MCF 10A (cell line): ENCODE measurements at regions not wholly inside any gene's neighbourhood (a gene's known extent, or its start where the extent isn't known, plus 50 kb on each side); places are given as distances from the start of the nearest gene placed in this dataset.
A peak's percentile ranks its signal among the peaks of the same experiment; 100 is the strongest.

Experiments used
- BruUV-seq: library from RNA; stranded (reverse); fragments of 400-500 nt; replicated peaks from 2 replicates; lab custom pipeline; 2021; lab: Mats Ljungman, UMichigan
- CTCF ChIA-PET: fragments of 300-600 bp; sonication (Branson Sonifier 250); formaldehyde crosslinking; extraction: SDS; loops from one replicate; lab custom pipeline; 2021; ENCODE audit warnings: antibody characterized with exemption, inconsistent platforms; lab: Yijun Ruan, JAX
- POLR2A ChIA-PET: fragments of 300-600, 350-650 bp; sonication (Branson Sonifier 250); formaldehyde crosslinking; extraction: SDS; loops from one replicate; lab custom pipeline; 2020; ENCODE audit warnings: antibody characterized with exemption, inconsistent platforms; lab: Yijun Ruan, JAX
- DNase-seq: peaks from one replicate; pipeline ENCODE4 v3.0.0-alpha.2; 2018; ENCODE audit not compliant: unreplicated experiment
- H3K27ac Mint-ChIP-seq: one replicate; pipeline ENCODE4 v1.8.0; 2022; ENCODE audit warnings: mild to moderate bottlenecking, low read depth, mixed read lengths; ENCODE audit not compliant: unreplicated experiment
- H3K27me3 Mint-ChIP-seq: one replicate; pipeline ENCODE4 v1.8.0; 2022; ENCODE audit warnings: mixed read lengths; ENCODE audit not compliant: insufficient read depth, unreplicated experiment
- H3K36me3 Mint-ChIP-seq: one replicate; pipeline ENCODE4 v1.8.0; 2022; ENCODE audit warnings: mild to moderate bottlenecking, moderate library complexity, mixed read lengths; ENCODE audit not compliant: insufficient read depth, unreplicated experiment
- H3K4me1 Mint-ChIP-seq: one replicate; pipeline ENCODE4 v1.8.0; 2022; ENCODE audit warnings: mixed read lengths; ENCODE audit not compliant: insufficient read depth, unreplicated experiment
- H3K4me3 Mint-ChIP-seq: one replicate; pipeline ENCODE4 v1.8.0; 2022; ENCODE audit warnings: mild to moderate bottlenecking, moderate library complexity, mixed read lengths; ENCODE audit not compliant: unreplicated experiment
- H3K9me3 Mint-ChIP-seq: one replicate; pipeline ENCODE4 v1.8.0; 2022; ENCODE audit warnings: mixed read lengths; ENCODE audit not compliant: unreplicated experiment
- intact Hi-C: fragments of 100-400 bp; cut with micrococcal nuclease; formaldehyde crosslinking; loops from 2 replicates; pipeline ENCODE4 v1.14.1; 2022
- TF ChIP-seq, protein P1 (sequence below): fragments of 200-600 bp; IDR thresholded peaks from one replicate; pipeline ENCODE4 v1.8.0; 2022; ENCODE audit warnings: antibody characterized with exemption, mild to moderate bottlenecking; ENCODE audit not compliant: unreplicated experiment

DNA sequence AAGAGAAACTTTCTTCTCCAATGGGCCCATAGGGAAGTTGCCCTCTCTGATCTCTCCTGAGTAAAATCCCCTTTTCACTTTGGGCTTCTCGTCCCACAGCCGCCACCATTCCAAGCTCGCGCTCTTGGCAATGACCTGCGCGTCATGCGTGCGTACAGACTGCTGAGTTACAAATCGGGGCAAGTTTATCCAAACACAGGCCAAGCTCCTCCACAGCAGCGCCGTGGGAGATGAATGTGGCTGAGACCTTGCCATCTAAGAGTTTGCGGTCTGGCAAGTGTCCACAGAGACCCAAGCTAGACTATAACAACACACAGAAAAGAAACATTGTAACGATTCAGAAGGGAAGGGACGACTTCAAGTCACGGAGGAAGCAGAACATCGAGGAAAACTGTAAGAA is 116.3 kb upstream of the SOD1 start:
- CTCF ChIA-PET = interaction anchor here (0.7 kb wide), 1 partner anchor 390 kb away, joined by 3 read pairs; no protein-coding TSS in a partner anchor

DNA sequence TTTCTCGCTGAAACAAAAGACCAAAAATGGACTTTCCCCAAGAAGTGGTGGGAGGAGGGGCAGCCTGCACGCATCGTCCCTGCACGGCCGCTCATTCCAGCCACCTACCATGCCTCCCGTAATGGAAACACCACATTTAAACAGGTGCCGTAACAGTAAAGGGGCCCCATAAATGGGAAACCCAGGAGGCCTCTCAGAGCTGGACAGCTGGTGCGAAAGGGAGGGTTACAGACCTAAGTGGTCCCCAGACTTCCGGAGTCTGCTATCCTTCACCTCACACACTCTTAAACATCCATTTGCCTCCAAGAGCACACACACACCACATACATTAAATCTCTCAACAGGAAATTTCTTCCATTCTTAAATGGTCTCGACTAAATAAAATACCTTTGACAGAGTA is 120.7 kb upstream of the SOD1 start:
- no peak for DNase-seq
- CTCF ChIA-PET = interaction anchor here (1.5 kb wide), 1 partner anchor 20 kb away, joined by 3 read pairs; no protein-coding TSS in a partner anchor
- Mint-ChIP-seq H3K4me1 (peaks cover 9% of the 10 kb centered on the region), H3K36me3 (no peaks in the 10 kb centered on the region), H3K27me3 (no peaks in the 10 kb centered on the region), H3K4me3 (no peak overlapping the region), H3K9me3 (no peaks in the 10 kb centered on the region), H3K27ac (no peak overlapping the region)
- POLR2A ChIA-PET = no interaction called here
- no TSS peak for BruUV-seq
- intact Hi-C loops = no loop called here
- TF ChIP-seq, protein P1, sequence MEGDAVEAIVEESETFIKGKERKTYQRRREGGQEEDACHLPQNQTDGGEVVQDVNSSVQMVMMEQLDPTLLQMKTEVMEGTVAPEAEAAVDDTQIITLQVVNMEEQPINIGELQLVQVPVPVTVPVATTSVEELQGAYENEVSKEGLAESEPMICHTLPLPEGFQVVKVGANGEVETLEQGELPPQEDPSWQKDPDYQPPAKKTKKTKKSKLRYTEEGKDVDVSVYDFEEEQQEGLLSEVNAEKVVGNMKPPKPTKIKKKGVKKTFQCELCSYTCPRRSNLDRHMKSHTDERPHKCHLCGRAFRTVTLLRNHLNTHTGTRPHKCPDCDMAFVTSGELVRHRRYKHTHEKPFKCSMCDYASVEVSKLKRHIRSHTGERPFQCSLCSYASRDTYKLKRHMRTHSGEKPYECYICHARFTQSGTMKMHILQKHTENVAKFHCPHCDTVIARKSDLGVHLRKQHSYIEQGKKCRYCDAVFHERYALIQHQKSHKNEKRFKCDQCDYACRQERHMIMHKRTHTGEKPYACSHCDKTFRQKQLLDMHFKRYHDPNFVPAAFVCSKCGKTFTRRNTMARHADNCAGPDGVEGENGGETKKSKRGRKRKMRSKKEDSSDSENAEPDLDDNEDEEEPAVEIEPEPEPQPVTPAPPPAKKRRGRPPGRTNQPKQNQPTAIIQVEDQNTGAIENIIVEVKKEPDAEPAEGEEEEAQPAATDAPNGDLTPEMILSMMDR = no peak

More for the DNA sequence above, 116.3 kb upstream of the SOD1 start:
- peak overlapping the region; percentile 13 for H3K27ac Mint-ChIP-seq
- peaks cover 9% of the 10 kb centered on the region for H3K4me1 Mint-ChIP-seq
- H3K4me3 Mint-ChIP-seq = peak overlapping the region; percentile 49
- H3K9me3 Mint-ChIP-seq = no peaks in the 10 kb centered on the region
- POLR2A ChIA-PET = interaction anchor here (1.2 kb wide), 1 partner anchor 16 kb away, joined by 3 read pairs; no protein-coding TSS in a partner anchor
- H3K27me3 Mint-ChIP-seq = no peaks in the 10 kb centered on the region
- BruUV-seq = no TSS peak
- peak; percentile 68 for DNase-seq
- intact Hi-C loops = no loop called here
- H3K36me3 Mint-ChIP-seq = peaks cover 4% of the 10 kb centered on the region
- TF ChIP-seq, protein P1 = no peak

DNA sequence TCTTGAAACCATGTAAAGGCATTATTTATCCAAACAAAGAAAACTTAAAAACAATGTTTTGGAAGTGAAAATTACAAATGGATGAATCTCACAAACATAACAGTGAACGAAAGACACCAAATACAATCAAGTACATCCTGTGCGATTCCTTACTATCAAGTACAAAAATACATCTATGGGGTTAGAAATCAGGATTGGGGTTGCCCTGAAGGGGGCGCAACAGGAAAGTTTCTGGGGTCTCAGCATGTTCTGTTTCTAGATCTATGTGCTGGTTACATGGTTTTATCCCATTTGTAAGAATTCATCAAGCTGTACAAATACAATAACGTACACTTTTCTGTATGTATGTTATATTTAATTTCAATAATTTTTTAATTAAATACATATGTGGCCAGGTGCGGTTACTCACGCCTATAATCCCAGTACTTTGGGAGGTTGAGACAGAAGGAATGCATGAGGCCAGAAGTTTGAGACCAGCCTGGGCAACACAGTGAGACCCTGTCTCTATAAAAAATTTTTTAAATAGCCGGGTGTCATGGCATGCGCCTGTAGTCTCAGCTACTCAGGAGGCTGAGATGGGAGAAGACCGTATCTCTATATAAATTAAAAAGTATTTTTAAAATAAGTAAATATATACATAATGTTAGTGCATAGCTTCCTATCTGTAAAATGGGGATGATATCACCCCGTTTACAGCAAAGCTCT is 121.5 kb upstream of the SOD1 start:
- Mint-ChIP-seq H3K36me3 (no peaks in the 10 kb centered on the region), H3K27me3 (no peaks in the 10 kb centered on the region), H3K4me1 (peaks cover 2% of the 10 kb centered on the region), H3K4me3 (no peak overlapping the region), H3K27ac (no peak overlapping the region), H3K9me3 (no peaks in the 10 kb centered on the region)
- CTCF ChIA-PET = interaction anchor here (1.5 kb wide), 1 partner anchor 21 kb away, joined by 3 read pairs; no protein-coding TSS in a partner anchor
- no TSS peak for BruUV-seq
- intact Hi-C loops = no loop called here
- TF ChIP-seq, protein P1 = peak; percentile 11
- POLR2A ChIA-PET = no interaction called here
- no peak for DNase-seq

DNA sequence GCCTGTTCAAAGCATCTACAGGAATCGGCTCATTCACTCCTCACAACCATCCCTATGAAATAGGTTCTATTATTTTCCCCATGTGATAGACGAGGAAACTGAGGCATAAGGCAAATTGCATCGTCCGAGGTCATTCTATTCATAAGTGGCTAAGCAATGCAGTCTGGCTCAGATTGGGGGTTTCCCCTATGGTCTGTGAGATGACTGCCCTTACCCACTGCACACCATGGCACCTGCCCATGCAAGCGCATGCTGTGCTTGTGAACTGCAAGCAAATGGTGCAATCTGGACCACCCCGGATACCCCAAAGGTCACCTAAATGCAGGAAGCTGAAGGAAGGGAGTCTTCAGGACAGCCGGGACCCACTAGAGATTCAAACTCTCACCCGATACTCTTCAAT is 123.4 kb upstream of the SOD1 start:
- CTCF ChIA-PET = no interaction called here
- no peak overlapping the region for H3K4me3 Mint-ChIP-seq

More for the DNA sequence above, 123.4 kb upstream of the SOD1 start:
- TF ChIP-seq, protein P1 = no peak
- no TSS peak for BruUV-seq
- no peak for DNase-seq
- Mint-ChIP-seq H3K27ac (no peak overlapping the region), H3K4me1 (no peaks in the 10 kb centered on the region), H3K36me3 (no peaks in the 10 kb centered on the region), H3K27me3 (no peaks in the 10 kb centered on the region), H3K9me3 (no peaks in the 10 kb centered on the region)
- POLR2A ChIA-PET = no interaction called here
- intact Hi-C loops = no loop called here
